DOHH2 (cell line): ENCODE measurements at regions not wholly inside any gene's neighbourhood (a gene's known extent, or its start where the extent isn't known, plus 50 kb on each side); places are given as distances from the start of the nearest gene placed in this dataset.
"Not testable (repeated sequence)": the region's sequence is repeated elsewhere in the genome, so short reads cannot be mapped to it uniquely, and the experiment has no call there.

Experiments used
- H3F3A ChIP-seq: fragments of 200-600 bp; sonication (generic), shearing (Covaris generic); 2 replicates; pipeline ENCODE4 v1.6.0; 2016; ENCODE audit warnings: antibody characterized with exemption, mild to moderate bottlenecking; ENCODE audit not compliant: control insufficient read depth, insufficient read depth
- H3K27ac ChIP-seq: fragments of 200-600 bp; sonication (generic); 2 replicates; pipeline ENCODE4 v1.5.1; 2014; ENCODE audit warnings: low read depth, mild to moderate bottlenecking, low read length, moderate library complexity
- H3K27me3 ChIP-seq: fragments of 200-600 bp; sonication (generic); 2 replicates; pipeline ENCODE4 v1.6.1; 2014; ENCODE audit warnings: mild to moderate bottlenecking, low read length, mixed read lengths; ENCODE audit not compliant: control insufficient read depth
- H3K36me3 ChIP-seq: fragments of 200-600 bp; sonication (generic); 2 replicates; pipeline ENCODE4 v1.6.1; 2014; ENCODE audit warnings: mild to moderate bottlenecking, low read length, moderate library complexity, mixed read lengths; ENCODE audit not compliant: control insufficient read depth
- H3K4me1 ChIP-seq: fragments of 200-600 bp; sonication (generic); 2 replicates; pipeline ENCODE4 v1.6.1; 2014; ENCODE audit warnings: mild to moderate bottlenecking, low read length, mixed read lengths; ENCODE audit not compliant: control insufficient read depth
- H3K4me2 ChIP-seq: fragments of 200-600 bp; sonication (generic); 2 replicates; pipeline ENCODE4 v1.6.0; 2014; ENCODE audit warnings: mild to moderate bottlenecking, low read length, moderate library complexity
- H3K4me3 ChIP-seq: fragments of 200-600 bp; sonication (generic); 2 replicates; pipeline ENCODE4 v1.5.1; 2014; ENCODE audit warnings: mild to moderate bottlenecking, low read length, mixed read lengths
- H3K79me2 ChIP-seq: fragments of 200-600 bp; sonication (generic); 2 replicates; pipeline ENCODE4 v1.6.1; 2014; ENCODE audit warnings: mild to moderate bottlenecking, low read length, mixed read lengths; ENCODE audit not compliant: control insufficient read depth
- H3K9me2 ChIP-seq: fragments of 200-600 bp; sonication (generic); replicated peaks from 2 replicates; pipeline ENCODE4 v1.6.1; 2014; ENCODE audit warnings: mild to moderate bottlenecking, low read length, mixed read lengths; ENCODE audit not compliant: control insufficient read depth
- H3K9me3 ChIP-seq: fragments of 200-600 bp; sonication (generic); 2 replicates; pipeline ENCODE4 v1.6.1; 2014; ENCODE audit warnings: antibody characterized with exemption, low read length, mixed read lengths; ENCODE audit not compliant: control insufficient read depth, insufficient read depth
- H4K20me1 ChIP-seq: fragments of 200-600 bp; sonication (generic); 2 replicates; pipeline ENCODE4 v1.6.0; 2014; ENCODE audit warnings: low read depth, mild to moderate bottlenecking, antibody characterized with exemption, low read length, moderate library complexity; ENCODE audit not compliant: control insufficient read depth, insufficient read depth
- CTCF ChIP-seq: fragments of 200-600 bp; sonication (generic); IDR thresholded peaks from one replicate; pipeline ENCODE4 v1.5.1; 2014; ENCODE audit warnings: antibody characterized with exemption, mild to moderate bottlenecking, low read depth, low read length; ENCODE audit not compliant: poor library complexity, severe bottlenecking
- EZH2phosphoT487 ChIP-seq: fragments of 200-600 bp; sonication (generic); IDR thresholded peaks from 2 replicates; pipeline ENCODE4 v1.6.1; 2017; ENCODE audit warnings: borderline replicate concordance, mild to moderate bottlenecking, antibody characterized with exemption, low read length, moderate library complexity, mixed read lengths

- no peak overlapping the region for H3K4me3 ChIP-seq
- no peaks in the 10 kb centered on the region for H3K36me3 ChIP-seq
- H3K9me2 ChIP-seq: no peaks in the 10 kb centered on the region
- H4K20me1 ChIP-seq: no peaks in the 10 kb centered on the region
- no peak overlapping the region for H3K4me2 ChIP-seq
- H3K9me3 ChIP-seq: peaks cover 4% of the 10 kb centered on the region; the same call in 1 of the 2 replicates
- no peak overlapping the region for H3K27ac ChIP-seq
- no peaks in the 10 kb centered on the region for H3K4me1 ChIP-seq
- TF ChIP-seq CTCF (no peak), EZH2phosphoT487 (no peak)
- H3F3A ChIP-seq: no peaks in the 10 kb centered on the region
- no peaks in the 10 kb centered on the region for H3K79me2 ChIP-seq
- no peaks in the 10 kb centered on the region for H3K27me3 ChIP-seq
Measured at GRCh38 chr6:86087954-86088353, 445.3 kb upstream of the SYNCRIP start.

- Histone ChIP-seq H3F3A (no peaks in the 10 kb centered on the region), H3K4me1 (no peaks in the 10 kb centered on the region), H4K20me1 (no peaks in the 10 kb centered on the region), H3K9me3 (no peaks in the 10 kb centered on the region), H3K9me2 (no peaks in the 10 kb centered on the region), H3K4me2 (no peak overlapping the region), H3K36me3 (no peaks in the 10 kb centered on the region), H3K79me2 (no peaks in the 10 kb centered on the region), H3K27ac (no peak overlapping the region), H3K4me3 (no peak overlapping the region), H3K27me3 (no peaks in the 10 kb centered on the region)
- no peak for TF ChIP-seq EZH2phosphoT487
- no peak for TF ChIP-seq CTCF
Measured at GRCh38 chr6:86079938-86080337, 437.3 kb upstream of the SYNCRIP start.

GRCh38 chr6:86070151-86070550 is 427.5 kb upstream of the SYNCRIP start:
- Histone ChIP-seq H3K27me3 (no peaks in the 10 kb centered on the region), H4K20me1 (no peaks in the 10 kb centered on the region), H3K27ac (no peak overlapping the region)

GRCh38 chr6:86065002-86065401 is 422.3 kb upstream of the SYNCRIP start:
- not testable (repeated sequence) for H3K4me2 ChIP-seq, H3K9me2 ChIP-seq, H3K36me3 ChIP-seq, H3K27me3 ChIP-seq, H3K27ac ChIP-seq, H4K20me1 ChIP-seq, H3K4me3 ChIP-seq, H3K4me1 ChIP-seq, H3F3A ChIP-seq, H3K79me2 ChIP-seq, H3K9me3 ChIP-seq

More at GRCh38 chr6:86070151-86070550, 427.5 kb upstream of the SYNCRIP start:
- H3K4me2 ChIP-seq: no peak overlapping the region
- no peak for TF ChIP-seq EZH2phosphoT487
- no peak for TF ChIP-seq CTCF
- H3F3A ChIP-seq: no peaks in the 10 kb centered on the region
- H3K9me2 ChIP-seq: no peaks in the 10 kb centered on the region
- no peaks in the 10 kb centered on the region for H3K4me1 ChIP-seq
- H3K36me3 ChIP-seq: no peaks in the 10 kb centered on the region
- H3K4me3 ChIP-seq: no peak overlapping the region
- no peaks in the 10 kb centered on the region for H3K79me2 ChIP-seq
- H3K9me3 ChIP-seq: no peaks in the 10 kb centered on the region

GRCh38 chr6:86057293-86057980 is 414.8 kb upstream of the SYNCRIP start:
- H3K79me2 ChIP-seq, H3K4me3 ChIP-seq, H3K27me3 ChIP-seq, H3K9me3 ChIP-seq, H3K9me2 ChIP-seq, H3K36me3 ChIP-seq, H3K4me2 ChIP-seq, H3F3A ChIP-seq, H3K27ac ChIP-seq, H4K20me1 ChIP-seq, H3K4me1 ChIP-seq: not testable (repeated sequence)
